Astrocyte of the cerebellum (primary cell): ENCODE measurements at regions not wholly inside any gene's neighbourhood (a gene's known extent, or its start where the extent isn't known, plus 50 kb on each side); places are given as distances from the start of the nearest gene placed in this dataset.
"Not testable (repeated sequence)": the region's sequence is repeated elsewhere in the genome, so short reads cannot be mapped to it uniquely, and the experiment has no call there.

ENCODE experiments used
- DNase-seq: peaks from one replicate; pipeline ENCODE4 v3.0.0-alpha.2; 2011; ENCODE audit warnings: low read depth
- H3K4me3 ChIP-seq: 2 replicates; pipeline ENCODE4 v1.5.1; 2011; ENCODE audit warnings: mild to moderate bottlenecking, low read depth, low read length, moderate library complexity
- CTCF ChIP-seq: IDR thresholded peaks from 2 replicates; pipeline ENCODE4 v1.5.1; 2012; ENCODE audit warnings: low read length, low read depth, moderate library complexity, mild to moderate bottlenecking; ENCODE audit errors: missing control alignments
- in situ Hi-C: cut with HindIII; loops from 2 replicates; pipeline ENCODE4 v1.10.0; 2017; ENCODE audit warnings: low sequenced_read_pairs

GRCh38 chr1:101135526-101135925 lies 101.3 kb upstream of the S1PR1 start:
- in situ Hi-C loops: no loop called here
- DNase-seq: no peak
- TF ChIP-seq CTCF: no peak
- H3K4me3 ChIP-seq: no peak overlapping the region

DNA sequence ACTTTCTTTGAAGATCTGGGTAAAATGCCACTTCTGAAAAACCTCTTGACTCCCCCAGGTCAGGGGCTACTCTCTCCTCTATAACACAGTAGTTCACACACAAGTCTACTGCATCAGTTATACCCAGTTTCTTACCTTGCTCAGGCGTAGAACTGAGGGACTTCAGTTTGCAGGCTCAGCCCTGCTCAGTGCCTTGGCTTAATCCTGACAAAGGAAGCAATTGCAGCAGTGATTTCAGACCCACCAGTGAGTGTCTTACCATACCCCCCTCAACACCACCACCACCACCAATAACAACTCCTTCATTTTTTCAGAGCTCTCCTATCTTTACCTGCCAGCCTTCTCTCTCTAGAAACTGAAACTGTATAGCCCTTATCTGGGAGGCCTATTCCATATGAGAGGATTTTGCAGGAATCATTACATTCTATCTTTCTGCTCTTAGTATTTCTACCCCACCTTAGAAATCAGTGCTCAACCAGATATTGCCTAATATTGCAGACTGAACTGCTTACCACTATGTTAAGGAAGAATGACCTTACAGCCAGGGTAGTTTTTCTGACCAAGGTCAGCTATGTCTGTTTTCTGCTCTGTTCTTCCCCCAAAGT lies 105.5 kb upstream of the S1PR1 start:
- DNase-seq: no peak
- in situ Hi-C loops: no loop called here

GRCh38 chr1:101130673-101131072 lies 105.1 kb upstream of the DPH5 start:
- TF ChIP-seq CTCF: no peak
- in situ Hi-C loops: no loop called here
- no peak for DNase-seq
- H3K4me3 ChIP-seq: no peak overlapping the region

More for the DNA sequence above, 105.5 kb upstream of the S1PR1 start:
- no peak overlapping the region for H3K4me3 ChIP-seq
- TF ChIP-seq CTCF: no peak

DNA sequence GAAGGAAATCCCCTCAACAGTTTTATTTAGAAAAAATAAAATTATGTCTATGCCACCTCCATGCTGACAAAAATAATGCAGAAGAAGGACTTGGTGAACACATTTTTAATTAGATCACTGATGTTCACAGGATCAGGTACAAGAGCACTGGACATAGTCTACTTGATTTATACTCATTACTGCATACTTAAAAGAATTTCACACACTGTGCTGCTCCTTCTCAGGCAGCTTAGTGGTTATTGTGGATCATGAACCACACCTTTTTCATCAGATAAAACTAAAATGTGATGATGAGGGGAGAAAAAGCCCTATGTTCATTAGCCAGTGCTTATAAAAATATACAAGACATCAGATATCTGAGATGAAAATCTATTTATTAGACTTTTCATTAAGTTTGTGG lies 103.3 kb upstream of the DPH5 start:
- no peak overlapping the region for H3K4me3 ChIP-seq
- TF ChIP-seq CTCF: no peak
- no peak for DNase-seq
- in situ Hi-C loops: no loop called here

DNA sequence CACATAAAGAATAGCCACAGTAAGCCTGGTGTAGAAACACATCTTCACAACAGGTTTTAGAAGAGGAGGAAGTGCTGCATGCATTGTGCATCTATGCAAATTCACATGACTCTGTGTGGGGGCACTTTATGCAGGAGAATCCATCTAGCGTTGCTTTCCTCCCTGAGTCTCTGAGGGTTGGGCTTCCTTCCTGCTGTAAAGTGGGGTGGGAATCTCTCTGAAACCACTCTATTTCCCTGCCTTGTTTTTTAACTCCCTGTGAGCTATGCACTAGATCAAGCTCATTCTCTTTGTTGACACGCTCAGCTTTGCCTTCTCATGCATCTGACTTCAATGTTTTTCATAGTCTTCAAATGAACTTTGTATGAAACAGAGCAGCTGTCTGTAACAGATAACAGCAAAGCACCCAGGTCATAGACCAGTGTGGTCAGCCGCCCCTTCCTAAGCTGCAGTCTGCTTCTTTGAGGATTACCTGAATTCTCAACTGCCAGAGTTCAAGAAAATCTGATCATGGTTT lies 102.7 kb upstream of the DPH5 start:
- no peak for TF ChIP-seq CTCF
- no peak overlapping the region for H3K4me3 ChIP-seq
- no peak for DNase-seq
- in situ Hi-C loops: no loop called here

DNA sequence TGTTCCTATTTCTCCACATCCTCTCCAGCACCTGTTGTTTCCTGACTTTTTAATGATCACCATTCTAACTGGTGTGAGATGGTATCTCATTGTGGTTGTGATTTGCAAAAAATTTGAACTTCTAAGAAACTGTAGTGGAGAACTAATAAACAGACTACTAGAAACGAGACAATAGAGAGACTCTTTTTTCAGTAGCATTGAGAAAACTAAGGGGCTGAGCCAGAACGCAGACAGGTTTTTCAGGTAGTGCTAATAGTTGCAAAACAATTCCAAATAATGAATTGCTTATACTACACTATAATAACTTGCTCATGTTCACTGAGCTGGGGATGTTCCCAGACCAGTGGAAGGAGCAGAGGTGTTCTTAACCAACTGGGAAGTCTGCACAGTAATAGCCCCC lies 98.8 kb upstream of the DPH5 start:
- TF ChIP-seq CTCF: no peak
- in situ Hi-C loops: no loop called here
- no peak overlapping the region for H3K4me3 ChIP-seq
- DNase-seq: no peak

DNA sequence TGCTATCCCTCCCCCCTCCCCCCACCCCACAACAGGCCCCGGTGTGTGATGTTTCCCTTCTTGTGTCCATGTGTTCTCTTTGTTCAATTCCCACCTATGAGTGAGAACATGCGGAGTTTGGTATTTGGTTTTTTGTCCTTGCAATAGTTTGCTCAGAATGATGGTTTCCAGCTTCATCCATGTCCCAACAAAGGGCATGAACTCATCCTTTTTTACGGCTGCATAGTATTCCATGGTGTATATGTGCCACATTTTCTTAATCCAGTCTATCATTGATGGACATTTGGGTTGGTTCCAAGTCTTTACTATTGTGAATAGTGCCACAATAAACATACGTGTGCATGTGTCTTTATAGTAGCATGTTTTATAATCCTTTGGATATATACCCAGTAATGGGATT lies 98.3 kb upstream of the DPH5 start:
- DNase-seq, in situ Hi-C loops, H3K4me3 ChIP-seq: not testable (repeated sequence)
